GM18873 (cell line): ENCODE measurements at regions not wholly inside any gene's neighbourhood (a gene's known extent, or its start where the extent isn't known, plus 50 kb on each side); places are given as distances from the start of the nearest gene placed in this dataset.
"Not testable (repeated sequence)": the region's sequence is repeated elsewhere in the genome, so short reads cannot be mapped to it uniquely, and the experiment has no call there.

Source experiments
- ATAC-seq: cut with Tn5 transposase; IDR thresholded peaks from one replicate; pipeline ENCODE4 v1.9.1; 2021; ENCODE audit warnings: mild to moderate bottlenecking, moderate library complexity, moderate number of reproducible peaks; ENCODE audit not compliant: unreplicated experiment, low FRiP score

DNA sequence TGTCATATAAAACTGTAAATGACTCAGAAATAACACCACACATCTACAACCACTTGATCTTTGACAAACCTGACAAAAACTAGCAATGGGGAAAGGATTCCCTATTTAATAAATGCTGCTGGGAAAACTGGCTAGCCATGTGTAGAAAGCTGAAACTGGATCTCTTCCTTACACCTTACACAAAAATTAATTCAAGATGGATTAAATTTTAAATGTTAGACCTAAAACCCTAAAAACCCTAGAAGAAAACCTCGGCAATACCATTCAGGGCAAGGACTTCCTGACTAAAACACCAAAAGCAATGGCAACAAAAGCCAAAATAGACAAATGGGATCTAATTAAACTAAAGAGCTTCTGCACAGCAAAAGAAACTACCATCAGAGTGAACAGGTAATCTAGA lies 1315.3 kb upstream of the CNTN5 start:
- ATAC-seq: not testable (repeated sequence)

DNA sequence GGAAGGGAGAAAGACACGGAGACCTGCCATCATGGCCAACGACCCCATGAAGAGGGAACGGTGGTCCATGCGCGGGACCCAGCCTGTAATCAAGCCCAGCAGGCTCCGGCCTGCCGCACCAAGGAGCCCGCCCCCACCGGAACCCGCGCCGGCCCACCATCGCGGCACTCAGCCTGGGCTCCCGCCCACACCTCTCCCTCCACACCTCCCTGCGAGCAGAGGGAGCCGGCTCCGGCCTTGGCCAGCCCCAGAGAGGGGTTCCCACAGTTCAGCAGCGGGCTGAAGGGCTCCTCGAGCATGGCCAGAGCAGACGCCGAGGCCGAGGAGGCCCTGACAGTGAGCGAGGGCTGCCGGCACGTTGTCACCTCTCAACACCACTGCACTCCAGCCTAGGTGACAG lies 1302.8 kb upstream of the CNTN5 start:
- ATAC-seq: no peak

DNA sequence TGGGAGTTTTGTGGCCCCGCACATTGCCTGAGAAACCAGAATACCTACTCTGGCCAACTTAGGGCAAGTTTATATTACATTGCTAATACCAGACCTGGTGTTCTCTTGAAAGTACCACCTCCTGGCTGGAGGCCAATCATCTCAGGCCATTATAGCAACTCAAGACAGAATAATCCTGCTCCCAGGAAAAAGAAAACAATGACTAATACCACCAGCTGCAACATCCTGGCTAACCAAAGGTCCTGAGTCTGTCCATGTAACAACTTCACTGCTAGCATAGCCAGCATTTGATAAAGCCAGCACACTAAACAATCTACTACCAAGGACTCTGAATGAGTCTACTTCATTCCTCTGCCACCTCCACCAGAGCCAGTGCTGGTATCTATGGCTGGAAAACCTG lies 1298.7 kb upstream of the CNTN5 start:
- no peak for ATAC-seq

- no peak for ATAC-seq
These were observed 1298.0 kb upstream of the CNTN5 start for GRCh38 chr11:97722721-97723120.

GRCh38 chr11:97729546-97730272 lies 1291.0 kb upstream of the CNTN5 start:
- no peak for ATAC-seq

DNA sequence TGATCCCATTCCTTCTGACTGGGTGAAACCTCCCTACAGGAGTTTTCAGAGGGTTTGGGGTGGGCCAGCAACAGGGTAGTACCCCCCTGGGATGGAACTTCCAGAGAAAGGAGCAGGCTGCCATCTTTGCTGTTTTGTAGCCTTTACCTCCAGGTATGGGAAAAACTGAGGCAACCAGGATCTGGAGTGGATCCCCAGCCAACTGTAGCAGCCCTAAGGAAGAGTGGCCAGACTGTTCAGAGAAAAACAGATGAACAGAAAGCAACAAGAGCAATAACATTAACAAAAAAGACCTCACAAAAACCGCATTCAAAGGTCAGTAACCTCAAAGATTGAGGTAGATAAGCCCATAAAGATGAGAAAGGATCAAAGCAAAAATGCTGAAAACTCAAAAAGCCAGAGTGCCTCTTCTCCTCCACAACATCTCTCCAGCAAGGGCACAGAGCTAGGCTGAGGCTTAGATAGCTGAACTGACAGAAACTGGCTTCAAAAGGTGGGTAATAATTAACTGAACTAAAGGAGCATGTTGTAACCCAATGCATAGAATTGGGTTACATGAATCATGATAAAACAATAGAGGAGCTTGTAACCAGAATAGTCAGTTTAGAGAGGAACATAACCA lies 1288.6 kb upstream of the CNTN5 start:
- no peak for ATAC-seq

- ATAC-seq: no peak
These were observed 1282.0 kb upstream of the CNTN5 start for GRCh38 chr11:97738751-97739150.

- ATAC-seq: no peak
These were observed 1280.6 kb upstream of the CNTN5 start for GRCh38 chr11:97739932-97740800.

DNA sequence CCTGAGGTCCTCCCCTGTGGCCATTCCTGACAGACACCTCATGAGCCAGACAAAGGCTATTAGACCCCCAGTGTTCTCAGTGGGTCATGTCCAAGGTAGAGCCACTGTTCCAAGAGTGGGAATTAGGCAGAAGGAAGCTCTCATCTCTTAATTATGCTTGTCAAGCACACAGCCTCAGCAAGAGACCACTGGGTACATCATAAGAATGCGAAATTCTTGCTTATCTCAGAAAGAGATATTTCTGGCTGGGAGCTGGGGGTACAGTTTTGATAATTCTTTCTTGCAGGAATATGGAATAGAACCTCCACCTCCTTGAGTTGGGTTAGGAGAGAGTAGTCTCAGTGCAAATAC lies 1280.0 kb upstream of the CNTN5 start:
- no peak for ATAC-seq

- ATAC-seq: no peak
These were observed 1278.0 kb upstream of the CNTN5 start for GRCh38 chr11:97742717-97743116.

DNA sequence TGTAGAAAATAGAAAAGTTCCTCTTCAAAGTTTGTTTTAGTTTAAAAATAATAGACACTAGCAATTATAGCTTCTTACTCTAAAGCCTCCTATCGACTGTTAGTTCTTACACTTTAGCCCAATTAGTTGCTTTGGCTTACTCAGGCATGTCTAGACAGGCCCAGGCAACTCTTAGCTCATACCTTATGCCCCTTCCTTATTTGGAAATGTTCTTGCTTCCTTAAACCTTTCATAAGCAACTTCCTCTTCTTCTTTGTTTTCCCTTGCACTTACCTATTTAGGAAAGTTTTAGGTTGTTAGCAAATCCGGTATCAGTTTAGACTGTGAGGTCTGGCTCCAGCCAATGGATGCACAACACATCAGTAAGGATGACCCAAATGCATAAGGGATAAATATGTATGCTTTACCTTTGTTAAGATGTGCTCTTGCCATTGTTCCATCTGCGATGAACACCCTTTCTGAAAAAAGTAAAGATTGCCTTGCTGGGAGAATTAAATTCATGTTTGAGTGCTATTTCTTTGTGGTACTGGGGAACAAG lies 1277.5 kb upstream of the CNTN5 start:
- no peak for ATAC-seq

DNA sequence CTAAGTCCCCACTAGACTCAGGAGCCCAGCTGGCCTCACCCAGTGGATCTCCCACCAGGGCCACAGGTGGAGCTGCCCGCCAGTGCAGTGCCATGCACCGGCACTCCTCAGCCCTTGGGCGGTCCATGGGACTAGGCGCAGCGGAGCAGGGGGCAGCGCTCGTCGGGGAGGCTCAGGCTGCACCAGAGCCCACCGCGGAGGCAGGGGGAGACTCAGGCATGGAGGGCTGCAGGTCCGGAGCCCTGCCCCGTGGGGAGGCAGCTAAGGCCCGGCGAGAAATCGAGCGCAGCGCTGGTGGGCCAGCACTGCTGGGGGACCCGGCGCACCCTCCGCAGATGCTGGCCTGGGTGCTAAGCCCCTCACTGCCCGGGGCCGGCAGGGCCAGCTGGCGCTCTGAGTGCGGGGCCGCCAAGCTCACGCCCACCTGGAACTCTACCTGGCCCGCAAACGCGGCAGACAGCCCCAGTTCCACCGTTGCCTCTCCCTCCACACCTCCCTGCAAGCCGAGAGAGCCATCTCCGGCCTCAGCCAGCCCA lies 1275.2 kb upstream of the CNTN5 start:
- ATAC-seq: no peak

DNA sequence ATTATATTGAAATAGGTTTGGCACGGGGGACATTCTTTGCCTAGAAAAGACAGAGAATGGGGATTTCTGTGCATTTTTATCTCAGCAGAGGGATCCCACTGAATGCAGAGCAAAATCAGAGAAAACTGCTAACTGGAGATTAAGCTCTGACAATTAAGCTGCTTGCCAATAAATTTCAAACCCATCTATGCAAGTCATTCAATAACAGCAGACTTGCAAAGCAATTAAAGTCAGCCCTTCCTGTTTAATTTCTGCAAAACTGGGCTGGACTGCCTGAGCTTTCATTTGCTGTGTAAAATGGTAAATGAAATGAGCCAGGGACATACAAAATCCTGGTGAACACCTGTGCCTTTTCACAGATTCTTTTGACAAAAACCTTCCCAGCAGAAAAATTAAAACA lies 1273.9 kb upstream of the CNTN5 start:
- ATAC-seq: no peak

GRCh38 chr11:97751405-97751804 lies 1269.3 kb upstream of the CNTN5 start:
- no peak for ATAC-seq

- no peak for ATAC-seq
These were observed 1268.8 kb upstream of the CNTN5 start for GRCh38 chr11:97751952-97752351.

DNA sequence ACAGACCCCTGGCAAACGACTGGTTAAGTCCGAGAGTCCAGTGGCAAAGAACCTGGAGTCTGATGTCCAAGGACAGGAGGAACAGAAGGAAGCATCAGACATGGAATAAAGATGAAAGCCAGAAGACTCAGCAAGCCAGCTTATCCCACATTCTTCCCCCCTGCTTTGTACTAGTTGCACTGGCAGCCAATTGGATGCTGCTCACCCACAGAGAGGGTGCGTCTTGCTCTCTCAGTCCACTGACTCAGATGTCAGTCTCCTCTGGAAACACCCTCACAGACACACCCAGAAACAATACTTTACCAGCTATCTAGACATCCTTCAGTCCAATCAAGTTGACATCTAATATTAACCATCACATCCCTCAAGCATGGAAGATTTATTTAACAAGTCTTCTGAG lies 1265.8 kb upstream of the CNTN5 start:
- ATAC-seq: no peak

- no peak for ATAC-seq
These were observed 1264.0 kb upstream of the CNTN5 start for GRCh38 chr11:97756571-97757335.

GRCh38 chr11:97761175-97761574 lies 1259.6 kb upstream of the CNTN5 start:
- no peak for ATAC-seq

- ATAC-seq: no peak
These were observed 1256.6 kb upstream of the CNTN5 start for GRCh38 chr11:97764193-97764592.

DNA sequence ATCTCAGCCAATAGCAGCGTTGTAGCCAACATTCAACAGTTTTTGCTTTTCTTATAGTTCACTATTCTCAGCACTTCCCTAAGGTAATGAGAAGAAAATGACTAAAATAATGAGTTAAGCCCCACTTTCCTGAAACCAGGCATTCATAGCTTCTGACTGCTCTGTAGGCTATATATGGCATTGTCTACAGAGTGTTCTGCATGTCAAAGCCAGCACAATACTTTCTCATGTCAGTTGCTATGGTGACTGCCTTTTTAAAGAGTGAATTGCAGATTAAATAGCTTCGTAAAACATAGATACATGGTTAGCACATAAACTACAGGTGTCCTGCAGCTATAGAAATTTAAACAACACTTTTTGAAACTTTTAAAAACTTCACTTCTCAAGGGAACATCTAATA lies 1256.1 kb upstream of the CNTN5 start:
- no peak for ATAC-seq
